PC-9 (cell line): ENCODE measurements at regions not wholly inside any gene's neighbourhood (a gene's known extent, or its start where the extent isn't known, plus 50 kb on each side); places are given as distances from the start of the nearest gene placed in this dataset.

Experiments
- BruUV-seq: library from RNA; stranded (reverse); fragments of 400-500 nt; replicated peaks from 2 replicates; lab custom pipeline; 2021; lab: Mats Ljungman, UMichigan
- CTCF ChIA-PET: fragments of 300-600 bp; sonication (Branson Sonifier 250); formaldehyde crosslinking; loops from one replicate; lab custom pipeline; 2022; ENCODE audit warnings: antibody characterized with exemption; lab: Charles Lee
- POLR2A ChIA-PET: fragments of 300-600 bp; sonication (Branson Sonifier 250); formaldehyde crosslinking; loops from one replicate; lab custom pipeline; 2022; ENCODE audit warnings: antibody characterized with exemption; ENCODE audit not compliant: unreplicated experiment; lab: Charles Lee
- DNase-seq, 2 experiments: peaks; one replicate each; pipeline versions ENCODE4 v3.0.0 to v3.0.0-alpha.2; 2015 to 2022; ENCODE audit warnings: mixed read lengths in 1 of 2
- H2AFZ ChIP-seq: fragments of 200-600 bp; sonication (generic); 2 replicates; pipeline ENCODE4 v1.8.1; 2017; ENCODE audit warnings: antibody characterized with exemption
- H3F3A ChIP-seq: fragments of 200-600 bp; sonication (generic); 2 replicates; pipeline ENCODE4 v1.8.1; 2017; ENCODE audit warnings: antibody characterized with exemption, mild to moderate bottlenecking, low read depth; ENCODE audit not compliant: insufficient read depth
- H3K27ac ChIP-seq: fragments of 200-600 bp; sonication (generic); 2 replicates; pipeline ENCODE4 v1.6.1; 2016; ENCODE audit warnings: mixed run types
- H3K27me3 ChIP-seq: fragments of 200-600 bp; sonication (generic); 2 replicates; pipeline ENCODE4 v1.6.1; 2016; ENCODE audit warnings: low read depth, mixed run types; ENCODE audit not compliant: insufficient read depth
- H3K36me3 ChIP-seq: fragments of 200-600 bp; sonication (generic); 2 replicates; pipeline ENCODE4 v1.6.1; 2016; ENCODE audit warnings: low read depth, mixed run types
- H3K4me1 ChIP-seq: fragments of 200-600 bp; sonication (generic); replicated peaks from 2 replicates; pipeline ENCODE4 v1.6.1; 2016; ENCODE audit warnings: mixed run types; ENCODE audit not compliant: insufficient read depth
- H3K4me2 ChIP-seq: fragments of 200-600 bp; sonication (generic); 2 replicates; pipeline ENCODE4 v1.6.1; 2017; ENCODE audit warnings: mixed run types
- H3K4me3 ChIP-seq: fragments of 200-600 bp; sonication (generic); 2 replicates; pipeline ENCODE4 v1.6.1; 2016; ENCODE audit warnings: mixed run types
- H3K79me2 ChIP-seq: fragments of 200-600 bp; sonication (generic); 2 replicates; pipeline ENCODE4 v1.6.1; 2017; ENCODE audit warnings: low read depth, mixed run types
- H3K9me2 ChIP-seq: fragments of 200-600 bp; sonication (generic); 2 replicates; pipeline ENCODE4 v1.8.1; 2017; ENCODE audit warnings: mild to moderate bottlenecking; ENCODE audit not compliant: insufficient read depth
- H3K9me3 ChIP-seq: fragments of 200-600 bp; sonication (generic); 2 replicates; pipeline ENCODE4 v1.8.1; 2016; ENCODE audit warnings: low read depth; ENCODE audit not compliant: insufficient read depth
- H4K20me1 ChIP-seq: fragments of 200-600 bp; sonication (generic); 2 replicates; pipeline ENCODE4 v1.8.1; 2017; ENCODE audit not compliant: insufficient read depth
- EZH2 ChIP-seq: fragments of 200-600 bp; sonication (generic); IDR thresholded peaks from 2 replicates; pipeline ENCODE4 v1.8.0; 2017; ENCODE audit warnings: antibody characterized with exemption, low read depth
- intact Hi-C: fragments of 100-400 bp; cut with micrococcal nuclease; formaldehyde crosslinking; loops from one replicate; pipeline ENCODE4 v1.10.0; 2022; ENCODE audit not compliant: unreplicated experiment
- TF ChIP-seq, protein P1 (sequence below): fragments of 200-600 bp; sonication (generic); conservative IDR thresholded peaks from 2 replicates; pipeline ENCODE4 v1.6.1; 2017; ENCODE audit warnings: mixed run types, antibody characterized with exemption, mild to moderate bottlenecking, moderate library complexity

DNA sequence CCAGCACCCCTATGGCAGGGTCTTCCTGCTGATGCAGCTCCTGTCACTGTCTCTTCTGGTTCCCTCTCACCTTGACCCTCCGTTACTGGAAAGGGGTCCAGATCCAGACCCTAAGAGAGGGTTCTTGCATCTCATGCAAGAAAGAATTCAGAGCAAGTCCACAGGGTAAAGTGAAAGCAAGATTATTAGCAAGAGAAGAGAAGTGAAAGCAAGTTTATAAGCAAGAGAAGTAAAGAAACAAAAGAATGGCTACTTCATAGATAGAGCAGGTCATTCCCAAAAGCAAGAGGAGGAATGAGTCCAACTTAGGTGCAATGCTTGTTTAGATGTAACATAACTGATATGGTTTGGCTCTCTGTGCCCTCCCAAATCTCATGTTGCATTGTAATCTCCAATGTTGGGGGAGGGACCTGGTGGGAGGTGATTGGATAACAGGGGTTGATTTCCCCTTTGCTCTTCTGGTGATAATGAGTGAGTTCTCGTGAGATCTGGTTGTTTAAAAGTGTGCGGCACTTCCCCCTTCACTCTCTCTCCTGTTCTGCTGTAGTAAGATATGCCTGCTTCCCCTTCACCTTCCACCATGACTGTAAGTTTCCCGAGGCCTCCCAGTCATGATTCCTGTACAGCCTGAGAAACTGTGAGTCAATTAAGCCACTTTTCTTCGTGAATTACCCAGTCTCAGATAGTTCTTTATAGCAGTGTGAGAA is 183.3 kb downstream of the MED10 start:
- Histone ChIP-seq H3K4me1 (peaks cover 54% of the 10 kb centered on the region), H3F3A (peaks cover 28% of the 10 kb centered on the region), H3K79me2 (no peaks in the 10 kb centered on the region), H4K20me1 (no peaks in the 10 kb centered on the region), H3K27me3 (0 out of 2 replicates have a peak, but pooled peaks cover 7% of the 10 kb centered on the region), H3K9me2 (no peaks in the 10 kb centered on the region), H3K36me3 (no peaks in the 10 kb centered on the region), H3K9me3 (0 out of 2 replicates have a peak, but pooled peaks cover 5% of the 10 kb centered on the region), H3K4me3 (no peak overlapping the region), H3K4me2 (peak overlapping the region; percentile 70), H3K27ac (peak overlapping the region; percentile 91), H2AFZ (peak overlapping the region; percentile 24; the same call in 1 of the 2 replicates)
- CTCF ChIA-PET: no interaction called here
- intact Hi-C loops: no loop called here
- no TSS peak for BruUV-seq
- no peak for DNase-seq
- TF ChIP-seq, protein P1, sequence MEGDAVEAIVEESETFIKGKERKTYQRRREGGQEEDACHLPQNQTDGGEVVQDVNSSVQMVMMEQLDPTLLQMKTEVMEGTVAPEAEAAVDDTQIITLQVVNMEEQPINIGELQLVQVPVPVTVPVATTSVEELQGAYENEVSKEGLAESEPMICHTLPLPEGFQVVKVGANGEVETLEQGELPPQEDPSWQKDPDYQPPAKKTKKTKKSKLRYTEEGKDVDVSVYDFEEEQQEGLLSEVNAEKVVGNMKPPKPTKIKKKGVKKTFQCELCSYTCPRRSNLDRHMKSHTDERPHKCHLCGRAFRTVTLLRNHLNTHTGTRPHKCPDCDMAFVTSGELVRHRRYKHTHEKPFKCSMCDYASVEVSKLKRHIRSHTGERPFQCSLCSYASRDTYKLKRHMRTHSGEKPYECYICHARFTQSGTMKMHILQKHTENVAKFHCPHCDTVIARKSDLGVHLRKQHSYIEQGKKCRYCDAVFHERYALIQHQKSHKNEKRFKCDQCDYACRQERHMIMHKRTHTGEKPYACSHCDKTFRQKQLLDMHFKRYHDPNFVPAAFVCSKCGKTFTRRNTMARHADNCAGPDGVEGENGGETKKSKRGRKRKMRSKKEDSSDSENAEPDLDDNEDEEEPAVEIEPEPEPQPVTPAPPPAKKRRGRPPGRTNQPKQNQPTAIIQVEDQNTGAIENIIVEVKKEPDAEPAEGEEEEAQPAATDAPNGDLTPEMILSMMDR: no peak
- no peak for TF ChIP-seq EZH2
- POLR2A ChIA-PET: no interaction called here

DNA sequence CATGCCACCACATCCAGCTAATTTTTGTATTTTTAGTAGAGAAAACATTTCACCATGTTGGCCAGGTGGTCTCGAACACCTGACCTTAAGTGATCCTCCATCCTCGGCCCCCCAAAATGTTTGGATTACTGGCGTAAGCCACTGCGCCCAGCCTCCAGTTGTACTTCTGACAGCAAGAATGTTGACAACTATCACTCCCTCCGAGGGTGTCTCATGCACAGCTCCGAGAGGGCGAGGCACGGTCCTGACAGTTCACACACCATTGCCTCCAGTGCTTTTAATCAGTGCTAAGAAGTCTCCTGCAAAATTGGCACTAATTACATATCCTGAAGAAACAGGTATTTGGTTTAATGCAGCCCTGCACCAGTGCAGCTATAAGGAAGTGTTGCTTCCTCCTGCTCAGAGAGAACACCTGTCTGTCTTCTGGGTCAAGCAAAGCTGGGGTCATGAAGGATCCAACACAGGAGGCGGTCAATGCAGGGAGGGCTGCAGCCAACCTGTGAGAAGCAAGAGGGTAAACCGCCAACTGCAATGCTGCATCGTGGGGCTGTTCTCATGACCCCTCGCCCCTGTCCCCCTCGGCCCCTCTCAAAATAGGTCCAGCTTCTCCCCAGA is 184.0 kb downstream of the MED10 start:
- CTCF ChIA-PET: no interaction called here
- intact Hi-C loops: no loop called here
- Histone ChIP-seq H3K4me3 (no peak overlapping the region), H3K4me1 (peaks cover 54% of the 10 kb centered on the region), H3K9me2 (no peaks in the 10 kb centered on the region), H2AFZ (no peak overlapping the region), H3K79me2 (no peaks in the 10 kb centered on the region), H3K27ac (peak overlapping the region; percentile 91), H3K4me2 (peak overlapping the region; percentile 70), H3F3A (peaks cover 28% of the 10 kb centered on the region), H4K20me1 (no peaks in the 10 kb centered on the region), H3K9me3 (0 out of 2 replicates have a peak, but pooled peaks cover 5% of the 10 kb centered on the region), H3K36me3 (no peaks in the 10 kb centered on the region), H3K27me3 (0 out of 2 replicates have a peak, but pooled peaks cover 6% of the 10 kb centered on the region)
- POLR2A ChIA-PET: no interaction called here
- no TSS peak for BruUV-seq
- no peak for DNase-seq
- TF ChIP-seq, protein P1: no peak
- no peak for TF ChIP-seq EZH2

DNA sequence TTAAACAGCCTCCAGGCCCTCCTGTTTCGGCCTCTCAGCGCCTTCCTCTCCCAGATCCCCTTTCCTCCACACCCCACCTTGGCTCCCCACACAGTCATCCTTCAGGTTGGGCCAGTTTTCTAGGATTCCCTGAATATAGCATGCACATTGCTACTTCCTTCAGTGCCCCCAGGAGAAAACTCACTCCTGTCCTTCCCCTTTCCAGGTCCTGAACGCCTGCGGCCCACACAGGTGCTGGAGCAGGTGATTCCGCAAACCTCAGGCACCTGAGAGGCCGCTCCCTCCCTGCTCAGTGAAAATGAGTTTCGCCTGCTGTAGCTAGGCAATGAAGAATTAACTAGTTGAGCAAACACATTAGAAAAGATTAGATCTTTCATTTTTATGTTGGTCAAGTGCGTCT is 185.0 kb downstream of the MED10 start:
- peak overlapping the region; percentile 91 for H3K27ac ChIP-seq
- POLR2A ChIA-PET: no interaction called here
- TF ChIP-seq EZH2: no peak
- TF ChIP-seq, protein P1: no peak

More for the DNA sequence above, 185.0 kb downstream of the MED10 start:
- CTCF ChIA-PET: no interaction called here
- no peak overlapping the region for H2AFZ ChIP-seq
- peak overlapping the region; percentile 70 for H3K4me2 ChIP-seq
- no peaks in the 10 kb centered on the region for H3K79me2 ChIP-seq
- H3K4me1 ChIP-seq: peaks cover 54% of the 10 kb centered on the region
- intact Hi-C loops: no loop called here
- no peaks in the 10 kb centered on the region for H4K20me1 ChIP-seq
- no peaks in the 10 kb centered on the region for H3K9me2 ChIP-seq
- BruUV-seq: no TSS peak
- H3K9me3 ChIP-seq: 0 out of 2 replicates have a peak, but pooled peaks cover 5% of the 10 kb centered on the region
- H3K27me3 ChIP-seq: no peaks in the 10 kb centered on the region
- H3K4me3 ChIP-seq: no peak overlapping the region
- peaks cover 28% of the 10 kb centered on the region for H3F3A ChIP-seq
- H3K36me3 ChIP-seq: no peaks in the 10 kb centered on the region
- DNase-seq: peak in 1 of 2 experiments; percentile 95
